ENCODE measurements at regions not wholly inside any gene's neighbourhood (a gene's known extent, or its start where the extent isn't known, plus 50 kb on each side); places are given as distances from the start of the nearest gene placed in this dataset.

- Histone ChIP-seq H3K4me2 (ENCODE audit: insufficient read depth, insufficient read length, low read length) (no peak overlapping the region), H3K79me1 (ENCODE audit: insufficient read depth, low read depth, low read length, poor library complexity, severe bottlenecking) (no peaks in the 10 kb centered on the region), H3K4ac (ENCODE audit: low read depth, low read length) (no peak overlapping the region), H3K27ac (ENCODE audit: insufficient read length, low read depth, low read length) (no peak overlapping the region), H2AFZ (ENCODE audit: low read length) (no peak overlapping the region), H2BK20ac (ENCODE audit: low read depth, low read length, poor library complexity, severe bottlenecking) (no peak overlapping the region), H3K23ac (ENCODE audit: insufficient read length, low read depth, low read length) (no peak overlapping the region), H3K27me3 (ENCODE audit: insufficient read depth, low read length) (no peaks in the 10 kb centered on the region), H2AK5ac (ENCODE audit: insufficient read length, low read length) (no peak overlapping the region), H3K23me2 (ENCODE audit: insufficient read length, low read depth, low read length, poor library complexity, severe bottlenecking) (no peaks in the 10 kb centered on the region), H3K56ac (ENCODE audit: insufficient read length, low read depth, low read length) (no peak overlapping the region), H4K20me1 (ENCODE audit: control insufficient read depth, insufficient read depth, insufficient read length) (no peaks in the 10 kb centered on the region), H2BK12ac (ENCODE audit: insufficient read length, low read depth, low read length) (no peak overlapping the region), H2BK5ac (ENCODE audit: insufficient read length, low read length) (no peak overlapping the region), H4K8ac (replicated peaks; ENCODE audit: insufficient read length, low read depth, low read length) (no peak overlapping the region), H4K91ac (ENCODE audit: insufficient read length, low read depth, low read length) (no peak overlapping the region), H3K18ac (ENCODE audit: insufficient read length, low read depth, low read length) (no peak overlapping the region), H3T11ph (ENCODE audit: low read length) (no peak overlapping the region), H2BK120ac (ENCODE audit: low read depth, low read length, poor library complexity, severe bottlenecking) (no peak overlapping the region), H3K14ac (ENCODE audit: insufficient read depth, low read length) (no peak overlapping the region), H3K9me3 (ENCODE audit: control insufficient read depth, low read depth, low read length) (no peaks in the 10 kb centered on the region), H2BK15ac (ENCODE audit: low read depth, low read length) (no peak overlapping the region), H3K4me1 (ENCODE audit: insufficient read depth, low read length) (no peaks in the 10 kb centered on the region), H3K9ac (ENCODE audit: extremely low read depth, insufficient read length, low read length) (no peak overlapping the region), H4K5ac (ENCODE audit: insufficient read length, low read depth, low read length) (no peak overlapping the region), H3K79me2 (ENCODE audit: insufficient read depth, low read length) (no peaks in the 10 kb centered on the region)
- Mint-ChIP-seq H3K27ac (no peak overlapping the region), H3K4me1 (no peaks in the 10 kb centered on the region), H3K9me3 (peaks cover 3 to 15% of the 10 kb centered on the region in 2 experiments; a peak in 4 of 5 replicates), H3K27me3 (ENCODE audit: low read depth) (no peaks in the 10 kb centered on the region), H3K4me3 (no peak overlapping the region), H3K36me3 (ENCODE audit: insufficient read depth in 1 of 3, low read depth in 3 of 3) (no peaks in the 10 kb centered on the region; a peak in 1 of 7 replicates)
- no peak for TF ChIP-seq CTCF (conservative IDR thresholded peaks at IDR 0.05)
- no CpG with 5 or more reads among the region's 1 CpG for WGBS (ENCODE audit: extremely low coverage, insufficient read length, low lambda C conversion rate)
- DNase-seq, result no peak
Observed at GRCh38 chr1:104624538-104624937, 874.8 kb downstream of the AMY1C start.

Data from H9 (cell line).